ENCODE measurements at regions not wholly inside any gene's neighbourhood (a gene's known extent, or its start where the extent isn't known, plus 50 kb on each side); places are given as distances from the start of the nearest gene placed in this dataset.

DNA sequence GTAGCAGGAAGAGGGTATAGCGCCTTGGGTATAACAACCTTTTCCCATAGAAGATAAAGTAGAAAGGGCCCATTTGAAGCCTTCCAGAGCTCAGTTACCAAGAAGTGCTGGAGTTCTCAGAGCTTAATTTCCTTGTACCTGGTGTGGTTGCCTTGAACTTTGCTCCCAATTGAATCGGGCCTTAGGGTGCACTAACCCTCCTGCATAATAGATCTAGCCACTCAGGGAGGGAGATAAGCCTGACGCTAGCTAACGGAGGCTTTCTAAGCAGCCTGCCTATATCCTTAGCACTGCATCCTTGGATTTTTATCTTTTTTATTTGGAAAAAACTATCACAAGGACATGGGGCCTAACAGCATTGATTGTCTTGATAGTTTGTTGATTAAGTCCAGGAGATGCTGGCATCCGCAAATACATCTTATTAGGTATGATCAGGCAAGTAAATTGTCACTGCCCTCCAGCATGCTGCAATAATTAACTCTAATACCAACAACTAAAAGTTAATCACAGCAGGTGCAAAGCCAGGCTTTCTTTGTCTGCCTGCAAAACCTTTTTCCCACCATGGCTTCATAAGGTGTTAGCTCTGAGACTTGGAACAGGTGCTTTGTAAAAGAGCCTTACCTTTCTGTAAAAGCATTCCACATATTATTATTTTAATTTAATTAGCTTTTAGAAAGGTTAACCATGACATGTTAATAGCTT, 199.4 kb downstream of the SREK1 start:
- TF ChIP-seq CTCF (IDR thresholded peaks at IDR 0.05 in 2 of 3, conservative IDR thresholded peaks at IDR 0.05 in 1 of 3; ENCODE audit: borderline replicate concordance in 1 of 3, insufficient read depth in 1 of 3, low read depth in 2 of 3, low read length in 2 of 3), result no peak
- no peak for TF ChIP-seq EZH2 (IDR thresholded peaks at IDR 0.05)
- TF ChIP-seq CEBPB (IDR thresholded peaks at IDR 0.05; ENCODE audit: low read depth), result no peak
- TF ChIP-seq EZH2phosphoT487 (IDR thresholded peaks at IDR 0.05; ENCODE audit: borderline replicate concordance), result no peak
- TF ChIP-seq, protein P1, sequence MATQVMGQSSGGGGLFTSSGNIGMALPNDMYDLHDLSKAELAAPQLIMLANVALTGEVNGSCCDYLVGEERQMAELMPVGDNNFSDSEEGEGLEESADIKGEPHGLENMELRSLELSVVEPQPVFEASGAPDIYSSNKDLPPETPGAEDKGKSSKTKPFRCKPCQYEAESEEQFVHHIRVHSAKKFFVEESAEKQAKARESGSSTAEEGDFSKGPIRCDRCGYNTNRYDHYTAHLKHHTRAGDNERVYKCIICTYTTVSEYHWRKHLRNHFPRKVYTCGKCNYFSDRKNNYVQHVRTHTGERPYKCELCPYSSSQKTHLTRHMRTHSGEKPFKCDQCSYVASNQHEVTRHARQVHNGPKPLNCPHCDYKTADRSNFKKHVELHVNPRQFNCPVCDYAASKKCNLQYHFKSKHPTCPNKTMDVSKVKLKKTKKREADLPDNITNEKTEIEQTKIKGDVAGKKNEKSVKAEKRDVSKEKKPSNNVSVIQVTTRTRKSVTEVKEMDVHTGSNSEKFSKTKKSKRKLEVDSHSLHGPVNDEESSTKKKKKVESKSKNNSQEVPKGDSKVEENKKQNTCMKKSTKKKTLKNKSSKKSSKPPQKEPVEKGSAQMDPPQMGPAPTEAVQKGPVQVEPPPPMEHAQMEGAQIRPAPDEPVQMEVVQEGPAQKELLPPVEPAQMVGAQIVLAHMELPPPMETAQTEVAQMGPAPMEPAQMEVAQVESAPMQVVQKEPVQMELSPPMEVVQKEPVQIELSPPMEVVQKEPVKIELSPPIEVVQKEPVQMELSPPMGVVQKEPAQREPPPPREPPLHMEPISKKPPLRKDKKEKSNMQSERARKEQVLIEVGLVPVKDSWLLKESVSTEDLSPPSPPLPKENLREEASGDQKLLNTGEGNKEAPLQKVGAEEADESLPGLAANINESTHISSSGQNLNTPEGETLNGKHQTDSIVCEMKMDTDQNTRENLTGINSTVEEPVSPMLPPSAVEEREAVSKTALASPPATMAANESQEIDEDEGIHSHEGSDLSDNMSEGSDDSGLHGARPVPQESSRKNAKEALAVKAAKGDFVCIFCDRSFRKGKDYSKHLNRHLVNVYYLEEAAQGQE (IDR thresholded peaks at IDR 0.05; ENCODE audit: low read depth), result no peak
- TF ChIP-seq POLR2AphosphoS5 (IDR thresholded peaks at IDR 0.05; ENCODE audit: low read depth, low read length), result no peak
- TF ChIP-seq SIN3A (IDR thresholded peaks at IDR 0.05; ENCODE audit: low read depth), result no peak
- TF ChIP-seq ZNF274 (IDR thresholded peaks at IDR 0.05; ENCODE audit: low read depth, low read length), result no peak
